ENCODE measurements at regions not wholly inside any gene's neighbourhood (a gene's known extent, or its start where the extent isn't known, plus 50 kb on each side); places are given as distances from the start of the nearest gene placed in this dataset.

GRCh38 chr5:143695244-143695864, 116.6 kb upstream of the HMHB1 start:
- TF ChIP-seq HMGXB4 (CRISPR knock-in tag; IDR thresholded peaks at IDR 0.05) (no peak), NR3C1 (CRISPR knock-in tag; conservative IDR thresholded peaks at IDR 0.05; ENCODE audit: low read depth) (no peak), RORB (CRISPR knock-in tag; IDR thresholded peaks at IDR 0.05) (no peak), E2F1 (CRISPR knock-in tag; IDR thresholded peaks at IDR 0.05) (no peak), ZNF396 (CRISPR knock-in tag; IDR thresholded peaks at IDR 0.05; ENCODE audit: borderline replicate concordance) (no peak), ELF4 (CRISPR knock-in tag; IDR thresholded peaks at IDR 0.05; ENCODE audit: low read depth) (no peak), ZBTB21 (CRISPR knock-in tag; IDR thresholded peaks at IDR 0.05; ENCODE audit: borderline replicate concordance) (no peak), SMAD3 (CRISPR knock-in tag; IDR thresholded peaks at IDR 0.05; ENCODE audit: borderline replicate concordance) (no peak), NFATC4 (CRISPR knock-in tag; IDR thresholded peaks at IDR 0.05) (no peak), CTCF (IDR thresholded peaks at IDR 0.05) (no peak), USF1 (CRISPR knock-in tag; IDR thresholded peaks at IDR 0.05) (no peak)
- TF ChIP-seq, protein P1, sequence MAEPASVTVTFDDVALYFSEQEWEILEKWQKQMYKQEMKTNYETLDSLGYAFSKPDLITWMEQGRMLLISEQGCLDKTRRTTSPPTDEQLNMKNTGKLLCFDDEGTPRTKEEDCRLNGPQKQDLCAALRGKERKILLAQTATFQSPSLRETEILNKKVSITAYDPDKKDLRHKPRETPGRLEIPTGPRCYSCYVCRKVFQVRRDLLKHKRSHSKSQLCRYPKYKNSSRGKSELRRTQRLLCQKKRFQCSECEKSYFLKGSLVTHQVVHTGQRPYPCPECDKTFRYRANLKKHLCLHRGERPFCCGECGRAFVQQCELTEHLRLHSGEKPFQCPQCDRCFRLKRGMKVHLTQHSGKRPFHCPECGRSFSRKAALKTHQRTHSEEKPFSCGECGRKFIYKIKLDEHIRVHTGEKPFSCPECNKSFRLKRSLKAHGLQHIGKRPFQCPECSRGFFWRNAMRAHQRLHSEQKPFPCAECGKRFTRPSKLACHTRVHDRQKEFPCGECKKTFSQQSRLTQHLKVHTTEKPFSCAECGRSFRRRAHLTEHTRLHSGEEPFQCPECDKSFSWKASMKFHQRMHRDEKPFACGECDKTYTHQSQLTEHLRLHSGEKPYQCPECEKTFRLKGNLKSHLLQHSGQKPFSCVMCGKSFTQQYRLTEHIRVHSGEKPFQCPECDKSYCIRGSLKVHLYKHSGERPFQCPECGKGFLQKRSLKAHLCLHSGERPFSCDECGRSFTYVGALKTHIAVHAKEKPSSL (CRISPR knock-in tag; conservative IDR thresholded peaks at IDR 0.05): no peak
- no peaks in the 10 kb centered on the region for H3K4me1 Mint-ChIP-seq
- H3K9me3 Mint-ChIP-seq: peaks cover 6% of the 10 kb centered on the region; the same call in 1 of the 2 replicates
- no peak for ATAC-seq
- CTCF ChIA-PET: no interaction called here
- H3K27ac Mint-ChIP-seq: no peak overlapping the region
- no peak for DNase-seq (ENCODE audit: low spot score)
- H3K27me3 Mint-ChIP-seq (ENCODE audit: low read depth): no peaks in the 10 kb centered on the region
- no peaks in the 10 kb centered on the region for H3K36me3 Mint-ChIP-seq
- no peak overlapping the region for H3K4me3 Mint-ChIP-seq
- POLR2A ChIA-PET: no interaction called here

DNA sequence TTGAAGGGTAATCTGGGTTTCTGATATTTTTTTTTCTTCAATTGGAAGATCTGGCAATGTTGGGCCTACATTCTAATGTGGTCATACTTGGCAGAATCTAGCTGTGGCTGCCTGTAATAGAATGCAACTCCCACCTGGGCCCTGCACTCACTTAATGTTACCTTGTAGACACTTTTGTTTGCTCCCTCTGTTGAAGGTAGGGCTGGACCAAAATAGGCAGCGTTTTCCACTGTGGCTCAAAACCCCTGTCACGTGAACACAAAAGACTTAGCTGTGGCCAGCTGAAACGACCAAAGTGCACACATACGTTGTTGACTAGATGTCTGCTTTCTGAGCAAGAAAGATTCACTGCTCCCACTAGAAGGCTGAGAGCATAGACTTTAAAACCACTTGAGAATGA, 117.6 kb upstream of the HMHB1 start:
- Mint-ChIP-seq H3K36me3 (no peaks in the 10 kb centered on the region), H3K27ac (no peak overlapping the region), H3K4me1 (no peaks in the 10 kb centered on the region), H3K9me3 (peaks cover 6% of the 10 kb centered on the region), H3K4me3 (no peak overlapping the region), H3K27me3 (ENCODE audit: low read depth) (no peaks in the 10 kb centered on the region)
- ChIA-PET POLR2A (no interaction called here), CTCF (no interaction called here)
- ATAC-seq (no peak), DNase-seq (ENCODE audit: low spot score) (no peak)
- no peak for TF ChIP-seq ZNF396 (CRISPR knock-in tag; IDR thresholded peaks at IDR 0.05; ENCODE audit: borderline replicate concordance)
- no peak for TF ChIP-seq ZBTB21 (CRISPR knock-in tag; IDR thresholded peaks at IDR 0.05; ENCODE audit: borderline replicate concordance)
- no peak for TF ChIP-seq CREM (CRISPR knock-in tag; IDR thresholded peaks at IDR 0.05)
- no peak for TF ChIP-seq GRHL2 (CRISPR knock-in tag; IDR thresholded peaks at IDR 0.05; ENCODE audit: insufficient replicate concordance, severe bottlenecking)
- TF ChIP-seq CREB1 (CRISPR knock-in tag; IDR thresholded peaks at IDR 0.05): no peak
- no peak for TF ChIP-seq ZNF512 (CRISPR knock-in tag; IDR thresholded peaks at IDR 0.05; ENCODE audit: borderline replicate concordance)
- no peak for TF ChIP-seq USF1 (CRISPR knock-in tag; IDR thresholded peaks at IDR 0.05)
- TF ChIP-seq ATF1 (CRISPR knock-in tag; IDR thresholded peaks at IDR 0.05): no peak
- TF ChIP-seq E2F4 (CRISPR knock-in tag; IDR thresholded peaks at IDR 0.05; ENCODE audit: borderline replicate concordance, low read depth): no peak
- no peak for TF ChIP-seq NFATC4 (CRISPR knock-in tag; IDR thresholded peaks at IDR 0.05)
- TF ChIP-seq ZNF671 (CRISPR knock-in tag; IDR thresholded peaks at IDR 0.05): no peak
- TF ChIP-seq E2F1 (CRISPR knock-in tag; IDR thresholded peaks at IDR 0.05): no peak
- no peak for TF ChIP-seq JAZF1 (CRISPR knock-in tag; IDR thresholded peaks at IDR 0.05)
